Hippocampal formation (tissue), 2 donors: ENCODE measurements at regions not wholly inside any gene's neighbourhood (a gene's known extent, or its start where the extent isn't known, plus 50 kb on each side); places are given as distances from the start of the nearest gene placed in this dataset.
"Not testable (repeated sequence)": the region's sequence is repeated elsewhere in the genome, so short reads cannot be mapped to it uniquely, and the experiment has no call there.

Experiments used
- DNase-seq, 2 donors: peaks; one replicate each; lab custom pipeline; 2025; lab: John Stamatoyannopoulos, UW

GRCh38 chr2:181790716-181791649 is 100.5 kb upstream of the ITPRID2 start:
- no peak for DNase-seq

GRCh38 chr2:181792906-181793305 is 98.6 kb upstream of the ITPRID2 start:
- no peak for DNase-seq

GRCh38 chr2:181798022-181798421 is 93.5 kb upstream of the ITPRID2 start:
- no peak for DNase-seq

GRCh38 chr2:181802300-181802699 is 89.2 kb upstream of the ITPRID2 start:
- DNase-seq: not testable (repeated sequence)

- DNase-seq: not testable (repeated sequence)
Measured at GRCh38 chr2:181803903-181804799, 87.4 kb upstream of the ITPRID2 start.

- DNase-seq: no peak
Measured at GRCh38 chr2:181805228-181806038, 86.1 kb upstream of the ITPRID2 start.

GRCh38 chr2:181806039-181806392 is 85.5 kb upstream of the ITPRID2 start:
- no peak for DNase-seq

- DNase-seq: no peak
Measured at GRCh38 chr2:181807526-181807925, 84.0 kb upstream of the ITPRID2 start.

GRCh38 chr2:181810823-181811695 is 80.5 kb upstream of the ITPRID2 start:
- no peak for DNase-seq

- no peak for DNase-seq
Measured at GRCh38 chr2:181812106-181812743, 79.3 kb upstream of the ITPRID2 start.

GRCh38 chr2:181814057-181814491 is 77.5 kb upstream of the ITPRID2 start:
- DNase-seq: no peak

GRCh38 chr2:181817509-181817908 is 74.0 kb upstream of the ITPRID2 start:
- DNase-seq: no peak

- no peak for DNase-seq
Measured at GRCh38 chr2:181818058-181818680, 73.4 kb upstream of the ITPRID2 start.

GRCh38 chr2:181818840-181819239 is 72.7 kb upstream of the ITPRID2 start:
- DNase-seq: no peak

GRCh38 chr2:181821049-181821448 is 70.5 kb upstream of the ITPRID2 start:
- no peak for DNase-seq

GRCh38 chr2:181822097-181822496 is 69.4 kb upstream of the ITPRID2 start:
- no peak for DNase-seq

- DNase-seq: no peak
Measured at GRCh38 chr2:181823405-181823804, 68.1 kb upstream of the ITPRID2 start.

- DNase-seq: no peak
Measured at GRCh38 chr2:181828122-181828705, 63.3 kb upstream of the ITPRID2 start.

- DNase-seq: no peak
Measured at GRCh38 chr2:181829230-181829629, 62.3 kb upstream of the ITPRID2 start.
